ENCODE measurements at regions not wholly inside any gene's neighbourhood (a gene's known extent, or its start where the extent isn't known, plus 50 kb on each side); places are given as distances from the start of the nearest gene placed in this dataset.

GRCh38 chr12:33251548-33251947, 188.1 kb downstream of the SYT10 start:
- no peaks in the 10 kb centered on the region for H3K36me3 ChIP-seq
- no peak overlapping the region for H3K27ac ChIP-seq
- peaks cover 0 to 8% (median 0%) of the 10 kb centered on the region in 4 donors for H3K4me1 ChIP-seq
- no peaks in the 10 kb centered on the region for H3K27me3 ChIP-seq
- intact Hi-C loops (cut with DNase I), result no loop called here
- no peak overlapping the region for H3K4me3 ChIP-seq
- TF ChIP-seq POLR2AphosphoS5 (IDR thresholded peaks at IDR 0.05) (no peak), CTCF (IDR thresholded peaks at IDR 0.05) (no peak), POLR2A (IDR thresholded peaks at IDR 0.05) (no peak), EP300 (IDR thresholded peaks at IDR 0.05) (no peak)
- DNase-seq, result no peak
- no peaks in the 10 kb centered on the region for H3K9me3 ChIP-seq

- TF ChIP-seq CTCF (IDR thresholded peaks at IDR 0.05), result no peak
- no peak for TF ChIP-seq POLR2AphosphoS5 (IDR thresholded peaks at IDR 0.05)
- no peak for TF ChIP-seq POLR2A (IDR thresholded peaks at IDR 0.05)
- no peak for TF ChIP-seq EP300 (IDR thresholded peaks at IDR 0.05)
- Histone ChIP-seq H3K9me3 (no peaks in the 10 kb centered on the region), H3K4me3 (no peak overlapping the region), H3K27me3 (no peaks in the 10 kb centered on the region), H3K36me3 (no peaks in the 10 kb centered on the region), H3K4me1 (peaks cover 0 to 4% (median 0%) of the 10 kb centered on the region in 4 donors), H3K27ac (no peak overlapping the region)
- 57 to 71% methylated on average over 3 of the region's 3 CpGs for WGBS, 2 donors
- intact Hi-C loops (cut with DNase I), result no loop called here
- DNase-seq, result no peak
These were observed 191.3 kb downstream of the SYT10 start for GRCh38 chr12:33248364-33248763.

- 90 to 93% methylated on average over 1 of the region's 1 CpG for WGBS, 2 donors
- no peaks in the 10 kb centered on the region for H3K36me3 ChIP-seq
- no peaks in the 10 kb centered on the region for H3K4me1 ChIP-seq
- no peak for DNase-seq
- H3K9me3 ChIP-seq, result no peaks in the 10 kb centered on the region
- intact Hi-C loops (cut with DNase I), result no loop called here
- TF ChIP-seq POLR2A (IDR thresholded peaks at IDR 0.05) (no peak), POLR2AphosphoS5 (IDR thresholded peaks at IDR 0.05) (no peak), EP300 (IDR thresholded peaks at IDR 0.05) (no peak), CTCF (IDR thresholded peaks at IDR 0.05) (no peak)
- no peak overlapping the region for H3K4me3 ChIP-seq
- H3K27ac ChIP-seq, result no peak overlapping the region
- no peaks in the 10 kb centered on the region for H3K27me3 ChIP-seq
These were observed 192.0 kb downstream of the SYT10 start for GRCh38 chr12:33247625-33248024.

GRCh38 chr12:33245434-33245833, 194.2 kb downstream of the SYT10 start:
- Histone ChIP-seq H3K4me3 (no peak overlapping the region), H3K36me3 (no peaks in the 10 kb centered on the region), H3K9me3 (no peaks in the 10 kb centered on the region), H3K4me1 (no peaks in the 10 kb centered on the region), H3K27me3 (no peaks in the 10 kb centered on the region), H3K27ac (no peak overlapping the region)
- DNase-seq, result no peak
- intact Hi-C loops (cut with DNase I), result no loop called here
- 56 to 58% methylated on average over 4 of the region's 4 CpGs for WGBS, 2 donors
- TF ChIP-seq POLR2AphosphoS5 (IDR thresholded peaks at IDR 0.05), result peak in 2 of 4 donors; percentile 74 to 82
- TF ChIP-seq CTCF (IDR thresholded peaks at IDR 0.05), result no peak
- TF ChIP-seq EP300 (IDR thresholded peaks at IDR 0.05), result peak in 1 of 4 donors; percentile 33
- no peak for TF ChIP-seq POLR2A (IDR thresholded peaks at IDR 0.05)

GRCh38 chr12:33226671-33227070, 212.9 kb downstream of the SYT10 start:
- Histone ChIP-seq H3K27me3 (no peaks in the 10 kb centered on the region), H3K4me3 (no peak overlapping the region), H3K27ac (no peak overlapping the region), H3K9me3 (no peaks in the 10 kb centered on the region), H3K36me3 (no peaks in the 10 kb centered on the region), H3K4me1 (no peaks in the 10 kb centered on the region)
- TF ChIP-seq POLR2AphosphoS5 (IDR thresholded peaks at IDR 0.05), result no peak
- TF ChIP-seq POLR2A (IDR thresholded peaks at IDR 0.05), result no peak
- no peak for TF ChIP-seq EP300 (IDR thresholded peaks at IDR 0.05)
- no peak for DNase-seq
- intact Hi-C loops (cut with DNase I), result no loop called here

All from sigmoid colon (tissue), 6 donors.